Uterus (tissue), 3 donors: ENCODE measurements at regions not wholly inside any gene's neighbourhood (a gene's known extent, or its start where the extent isn't known, plus 50 kb on each side); places are given as distances from the start of the nearest gene placed in this dataset.

Experiments
- DNase-seq, 2 donors: peaks; one replicate each; pipeline ENCODE4 v3.0.0-alpha.2; 2019 to 2020
- H3K27ac ChIP-seq, 2 donors: fragments of 200-600 bp; sonication (generic); 1 replicate in 1 of 2; 2 replicates in 1 of 2; pipeline ENCODE4 v1.5.1; 2016 to 2018
- H3K27me3 ChIP-seq, 2 donors: fragments of 200-600 bp; sonication (generic); one replicate each; pipeline ENCODE4 v1.5.1; 2018 to 2019; ENCODE audit warnings: control low read depth in 1 of 2
- H3K36me3 ChIP-seq, 2 donors: fragments of 200-600 bp; sonication (generic); one replicate each; pipeline ENCODE4 v1.5.1; 2019; ENCODE audit warnings: control low read depth in 1 of 2
- H3K4me1 ChIP-seq, 2 donors: fragments of 200-600 bp; sonication (generic); one replicate each; pipeline ENCODE4 v1.5.1; 2018 to 2019; ENCODE audit warnings: control low read depth in 1 of 2
- H3K4me3 ChIP-seq, 2 donors: fragments of 200-600 bp; sonication (generic); 1 replicate in 1 of 2; 2 replicates in 1 of 2; pipeline ENCODE4 v1.5.1; 2018 to 2019; ENCODE audit warnings: mild to moderate bottlenecking in 1 of 2
- H3K9me3 ChIP-seq, 2 donors: fragments of 200-600 bp; sonication (generic); one replicate each; pipeline ENCODE4 v1.5.1; 2019; ENCODE audit warnings: control low read depth in 1 of 2
- POLR2A ChIP-seq, 2 donors: fragments of 450-650 bp; IDR thresholded peaks; one replicate each; pipeline ENCODE4 v1.6.1; 2016; ENCODE audit warnings: antibody characterized with exemption in 2 of 2, mild to moderate bottlenecking in 1 of 2, moderate library complexity in 1 of 2
- intact Hi-C: fragments of 100-400 bp; cut with DNase I; formaldehyde crosslinking; loops from one replicate; pipeline ENCODE4 v1.15.1; 2023; ENCODE audit warnings: low total_unique reads
- TF ChIP-seq, protein P1 (sequence below), 4 experiments: fragments of 200-600 bp in 2 of 4; fragments of 450-650 bp in 2 of 4; sonication (generic) in 2 of 4; IDR thresholded peaks; one replicate each; pipeline ENCODE4 v1.5.1; 2016 to 2019; ENCODE audit warnings: antibody characterized with exemption in 4 of 4, mild to moderate bottlenecking in 2 of 4, moderate library complexity in 1 of 4
- donor health status: DM: yes; HTN: yes; CAD: no.

DNA sequence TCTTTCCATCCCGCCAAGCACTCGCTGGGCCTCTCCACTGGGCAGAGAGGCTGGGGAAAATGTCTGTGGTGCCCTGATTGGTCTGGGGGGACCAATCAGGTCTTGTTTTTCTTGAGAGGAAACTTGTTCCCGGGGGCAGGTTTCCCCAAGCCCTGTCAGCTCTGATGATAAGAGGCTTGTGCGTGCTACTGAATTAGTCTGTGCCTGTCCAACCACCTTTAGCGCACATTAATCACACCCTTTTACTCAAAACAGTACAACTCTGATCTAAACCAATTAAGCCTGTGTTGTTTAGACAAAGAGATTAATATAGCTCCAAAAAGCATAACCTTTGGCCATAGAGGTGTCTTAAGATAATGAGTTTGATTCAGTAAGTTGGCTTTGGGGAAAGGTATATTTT is 580.4 kb downstream of the VRK1 start:
- Histone ChIP-seq H3K27ac (no peak overlapping the region), H3K4me1 (no peaks in the 10 kb centered on the region), H3K36me3 (no peaks in the 10 kb centered on the region), H3K27me3 (no peaks in the 10 kb centered on the region), H3K4me3 (no peak overlapping the region), H3K9me3 (no peaks in the 10 kb centered on the region)
- no peak for DNase-seq
- intact Hi-C loops, result no loop called here
- TF ChIP-seq, protein P1, sequence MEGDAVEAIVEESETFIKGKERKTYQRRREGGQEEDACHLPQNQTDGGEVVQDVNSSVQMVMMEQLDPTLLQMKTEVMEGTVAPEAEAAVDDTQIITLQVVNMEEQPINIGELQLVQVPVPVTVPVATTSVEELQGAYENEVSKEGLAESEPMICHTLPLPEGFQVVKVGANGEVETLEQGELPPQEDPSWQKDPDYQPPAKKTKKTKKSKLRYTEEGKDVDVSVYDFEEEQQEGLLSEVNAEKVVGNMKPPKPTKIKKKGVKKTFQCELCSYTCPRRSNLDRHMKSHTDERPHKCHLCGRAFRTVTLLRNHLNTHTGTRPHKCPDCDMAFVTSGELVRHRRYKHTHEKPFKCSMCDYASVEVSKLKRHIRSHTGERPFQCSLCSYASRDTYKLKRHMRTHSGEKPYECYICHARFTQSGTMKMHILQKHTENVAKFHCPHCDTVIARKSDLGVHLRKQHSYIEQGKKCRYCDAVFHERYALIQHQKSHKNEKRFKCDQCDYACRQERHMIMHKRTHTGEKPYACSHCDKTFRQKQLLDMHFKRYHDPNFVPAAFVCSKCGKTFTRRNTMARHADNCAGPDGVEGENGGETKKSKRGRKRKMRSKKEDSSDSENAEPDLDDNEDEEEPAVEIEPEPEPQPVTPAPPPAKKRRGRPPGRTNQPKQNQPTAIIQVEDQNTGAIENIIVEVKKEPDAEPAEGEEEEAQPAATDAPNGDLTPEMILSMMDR (IDR thresholded peaks at IDR 0.05), result no peak
- TF ChIP-seq POLR2A (IDR thresholded peaks at IDR 0.05), result no peak

DNA sequence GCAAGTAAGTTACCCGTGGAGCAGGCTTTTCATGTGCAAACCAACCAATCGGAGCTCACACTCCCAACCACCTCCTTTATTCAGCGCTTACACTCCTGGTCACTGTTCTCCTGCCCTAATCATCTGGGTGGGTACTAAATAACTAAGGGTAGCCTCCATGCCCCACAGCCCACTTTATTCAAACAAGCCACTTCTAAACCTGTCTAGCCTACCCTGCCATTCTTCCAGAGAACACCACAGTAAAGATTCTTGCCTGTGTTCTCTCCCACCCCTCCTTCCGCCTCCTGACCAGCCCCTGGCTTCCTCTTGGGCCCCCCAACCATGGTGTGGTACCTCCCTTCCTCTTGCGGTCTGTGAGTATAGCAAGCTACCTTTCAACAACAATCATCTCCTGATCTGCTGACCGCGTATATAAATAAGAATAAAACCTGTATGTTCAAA is 581.9 kb downstream of the VRK1 start:
- TF ChIP-seq POLR2A (IDR thresholded peaks at IDR 0.05), result no peak
- TF ChIP-seq, protein P1 (IDR thresholded peaks at IDR 0.05), result no peak
- H3K27me3 ChIP-seq, result no peaks in the 10 kb centered on the region
- H3K9me3 ChIP-seq, result no peaks in the 10 kb centered on the region
- H3K4me3 ChIP-seq, result no peak overlapping the region
- no peaks in the 10 kb centered on the region for H3K36me3 ChIP-seq
- H3K27ac ChIP-seq, result no peak overlapping the region
- intact Hi-C loops, result no loop called here
- no peaks in the 10 kb centered on the region for H3K4me1 ChIP-seq
- no peak for DNase-seq

DNA sequence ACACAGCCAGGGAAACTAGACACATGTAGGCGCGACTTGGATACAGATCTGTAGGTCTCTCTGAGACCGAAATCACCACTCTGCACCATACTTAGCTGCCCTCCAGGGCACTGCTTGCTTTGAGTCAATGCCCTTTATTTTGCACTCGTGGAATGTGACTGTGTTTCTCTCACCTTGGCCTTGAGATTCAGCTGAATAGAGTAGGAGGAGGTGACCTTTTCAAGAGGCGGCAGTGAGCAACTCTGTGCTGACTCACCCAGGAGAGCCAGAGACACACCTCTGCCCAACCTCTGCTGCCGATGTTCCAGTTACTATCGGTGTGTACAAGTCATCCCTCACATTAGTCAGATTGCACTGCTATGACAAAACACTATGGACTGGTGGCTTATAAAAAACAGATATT is 583.4 kb downstream of the VRK1 start:
- intact Hi-C loops, result no loop called here
- no peaks in the 10 kb centered on the region for H3K36me3 ChIP-seq
- no peak overlapping the region for H3K27ac ChIP-seq
- no peaks in the 10 kb centered on the region for H3K9me3 ChIP-seq
- no peaks in the 10 kb centered on the region for H3K4me1 ChIP-seq
- no peaks in the 10 kb centered on the region for H3K27me3 ChIP-seq
- TF ChIP-seq, protein P1 (IDR thresholded peaks at IDR 0.05), result no peak
- no peak for TF ChIP-seq POLR2A (IDR thresholded peaks at IDR 0.05)
- DNase-seq, result no peak
- H3K4me3 ChIP-seq, result no peak overlapping the region

DNA sequence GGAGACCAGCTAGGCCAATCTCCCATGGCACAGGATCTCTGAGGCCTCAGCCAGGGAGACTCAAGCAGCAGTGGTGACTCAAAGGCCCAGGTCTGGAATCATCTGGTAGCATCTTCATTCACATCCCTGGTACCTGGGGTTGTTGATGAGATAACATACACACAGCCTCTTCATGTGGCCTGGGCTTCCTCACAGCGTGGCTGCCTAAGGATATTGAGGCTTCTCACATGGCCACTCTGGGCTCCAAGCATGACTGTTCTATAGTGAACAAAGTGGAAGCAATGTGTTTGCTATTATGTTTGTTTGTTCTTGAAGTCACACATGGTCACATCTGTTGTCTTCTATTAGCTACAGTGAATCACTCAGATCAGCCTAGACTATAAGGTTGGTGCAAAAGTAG is 584.1 kb downstream of the VRK1 start:
- Histone ChIP-seq H3K4me1 (no peaks in the 10 kb centered on the region), H3K36me3 (no peaks in the 10 kb centered on the region), H3K4me3 (no peak overlapping the region), H3K27ac (no peak overlapping the region), H3K27me3 (no peaks in the 10 kb centered on the region), H3K9me3 (no peaks in the 10 kb centered on the region)
- DNase-seq, result no peak
- no peak for TF ChIP-seq POLR2A (IDR thresholded peaks at IDR 0.05)
- TF ChIP-seq, protein P1 (IDR thresholded peaks at IDR 0.05), result no peak
- intact Hi-C loops, result no loop called here

GRCh38 chr14:97382616-97383226 is 585.5 kb downstream of the VRK1 start:
- no peaks in the 10 kb centered on the region for H3K4me1 ChIP-seq
- no peak overlapping the region for H3K4me3 ChIP-seq
- intact Hi-C loops, result no loop called here
- H3K9me3 ChIP-seq, result no peaks in the 10 kb centered on the region
- no peak for DNase-seq
- no peak overlapping the region for H3K27ac ChIP-seq
- no peaks in the 10 kb centered on the region for H3K36me3 ChIP-seq
- no peaks in the 10 kb centered on the region for H3K27me3 ChIP-seq
- TF ChIP-seq POLR2A (IDR thresholded peaks at IDR 0.05), result no peak

- intact Hi-C loops, result no loop called here
- TF ChIP-seq, protein P1 (IDR thresholded peaks at IDR 0.05), result no peak
- no peak for DNase-seq
- Histone ChIP-seq H3K4me3 (no peak overlapping the region), H3K27ac (no peak overlapping the region), H3K9me3 (no peaks in the 10 kb centered on the region), H3K4me1 (no peaks in the 10 kb centered on the region), H3K36me3 (no peaks in the 10 kb centered on the region), H3K27me3 (no peaks in the 10 kb centered on the region)
Measured at GRCh38 chr14:97385727-97386126, 588.5 kb downstream of the VRK1 start.
